ENCODE measurements at regions not wholly inside any gene's neighbourhood (a gene's known extent, or its start where the extent isn't known, plus 50 kb on each side); places are given as distances from the start of the nearest gene placed in this dataset.

DNA sequence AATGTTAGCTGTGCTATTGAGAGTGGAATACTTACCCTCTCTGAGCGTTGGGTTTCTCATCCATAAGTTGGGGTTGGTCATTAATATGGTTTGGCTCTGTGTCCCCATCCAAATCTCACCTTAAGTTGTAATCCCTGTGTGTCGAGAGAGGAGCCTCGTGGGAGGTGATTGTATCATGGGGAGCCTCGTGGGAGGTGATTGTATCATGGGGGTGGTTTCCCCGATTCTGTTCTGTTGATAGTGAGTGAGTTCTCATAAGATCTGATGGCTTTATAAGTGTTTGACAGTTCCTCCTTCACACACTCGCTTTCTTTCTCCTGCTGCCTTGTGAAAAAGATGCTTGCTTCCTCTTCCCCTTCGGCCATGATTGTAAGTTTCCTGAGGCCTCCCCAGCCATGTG, 391.1 kb downstream of the FAM133A start:
- POLR2A ChIA-PET (ENCODE audit: partially characterized antibody): no interaction called here
- TF ChIP-seq HDAC6 (IDR thresholded peaks at IDR 0.05; ENCODE audit: low read depth, low read length) (no peak), MAFK (IDR thresholded peaks at IDR 0.05; ENCODE audit: low read depth, low read length) (no peak), KDM1A (IDR thresholded peaks at IDR 0.05; ENCODE audit: borderline replicate concordance, low read length) (no peak), SUZ12 (IDR thresholded peaks at IDR 0.05; ENCODE audit: low read length) (no peak), PHF8 (conservative IDR thresholded peaks at IDR 0.05; ENCODE audit: low read depth, low read length) (no peak)

More for the DNA sequence above, 391.1 kb downstream of the FAM133A start:
- H4K5ac ChIP-seq (ENCODE audit: insufficient read length, low read depth, low read length): no peak overlapping the region
- H3K27ac ChIP-seq (ENCODE audit: low read depth, low read length): no peak overlapping the region
- H2BK12ac ChIP-seq (ENCODE audit: low read depth, low read length): no peak overlapping the region
- H2AFZ ChIP-seq (ENCODE audit: low read length): no peak overlapping the region
- WGBS, 2 experiments (ENCODE audit: extremely low coverage in 1 of 2, insufficient coverage in 1 of 2, insufficient read length in 1 of 2, insufficient replicate concordance in 2 of 2, low coverage in 1 of 2, low lambda C conversion rate in 2 of 2, missing lambda C conversion rate in 1 of 2): 85% methylated on average over 7 of the region's 7 CpGs; no CpG with 5 or more reads in 1 of the 2 experiments
- no peak overlapping the region for H3K14ac ChIP-seq (ENCODE audit: insufficient read length)
- FAIRE-seq (no peak), DNase-seq (ENCODE audit: low read depth in 1 of 2, low spot score in 2 of 2) (no peak)
- H3K36me3 ChIP-seq (ENCODE audit: control insufficient read depth in 2 of 4, insufficient read depth in 4 of 4, low read length in 3 of 4): no peaks in the 10 kb centered on the region
- H3K4me3 ChIP-seq (ENCODE audit: extremely low read depth in 1 of 4, insufficient read depth in 2 of 4, low read depth in 3 of 4, low read length in 4 of 4): no peak overlapping the region
- H3K79me2 ChIP-seq (ENCODE audit: control insufficient read depth in 1 of 2, insufficient read depth in 2 of 2, low read length in 2 of 2): no peaks in the 10 kb centered on the region
- H3K56ac ChIP-seq (replicated peaks; ENCODE audit: insufficient read length, low read depth, low read length): no peak overlapping the region
- no peak overlapping the region for H3K9ac ChIP-seq (replicated peaks in 1 of 4; ENCODE audit: extremely low read depth in 1 of 4, low read depth in 3 of 4, low read length in 3 of 4)
- no peaks in the 10 kb centered on the region for H3K27me3 ChIP-seq (replicated peaks in 1 of 4; ENCODE audit: control insufficient read depth in 3 of 4, extremely low read depth in 1 of 4, insufficient read depth in 3 of 4, low read length in 3 of 4)
- no peak overlapping the region for H4K8ac ChIP-seq (ENCODE audit: extremely low read depth, insufficient read depth, low read length)
- CTCF ChIA-PET (ENCODE audit: partially characterized antibody): interaction anchor here (0.6 kb wide), 1 partner anchor 160 kb away, joined by 3 read pairs; no protein-coding TSS in a partner anchor
- no peak overlapping the region for H2BK20ac ChIP-seq (ENCODE audit: low read length)
- H2BK120ac ChIP-seq (replicated peaks; ENCODE audit: low read depth, low read length): no peak overlapping the region
- no peaks in the 10 kb centered on the region for H3K23me2 ChIP-seq (ENCODE audit: low read depth, low read length)
- no peak overlapping the region for H3K23ac ChIP-seq (ENCODE audit: insufficient read length)
- no peak overlapping the region for H4K91ac ChIP-seq (replicated peaks; ENCODE audit: insufficient read length, low read length)
- H3K79me1 ChIP-seq (ENCODE audit: low read depth, low read length): no peaks in the 10 kb centered on the region
- no peak overlapping the region for H3K18ac ChIP-seq (ENCODE audit: extremely low read depth, low read length)
- H3K4me1 ChIP-seq (replicated peaks in 1 of 4; ENCODE audit: control insufficient read depth in 3 of 4, insufficient read depth in 4 of 4, low read length in 3 of 4): no peaks in the 10 kb centered on the region
- no peak overlapping the region for H2AK5ac ChIP-seq (ENCODE audit: low read depth, low read length)
- H3K4ac ChIP-seq (replicated peaks; ENCODE audit: insufficient read length, low read depth, low read length): no peak overlapping the region
- H2BK15ac ChIP-seq (ENCODE audit: low read length): no peak overlapping the region
- H4K20me1 ChIP-seq (replicated peaks in 1 of 2; ENCODE audit: control insufficient read depth in 1 of 2, insufficient read depth in 2 of 2, low read length in 2 of 2): no peaks in the 10 kb centered on the region
- H3K4me2 ChIP-seq (ENCODE audit: insufficient read depth in 1 of 2, low read depth in 2 of 2, low read length in 2 of 2): no peak overlapping the region
- H3K9me3 ChIP-seq (ENCODE audit: insufficient read depth in 2 of 2, low read depth in 1 of 2, low read length in 1 of 2): no peaks in the 10 kb centered on the region
- no peak overlapping the region for H2BK5ac ChIP-seq (ENCODE audit: low read depth, low read length)

Measured in H1 (cell line).